Hepatocyte (in vitro differentiated cells): ENCODE measurements at regions not wholly inside any gene's neighbourhood (a gene's known extent, or its start where the extent isn't known, plus 50 kb on each side); places are given as distances from the start of the nearest gene placed in this dataset.

Experiments
- DNase-seq: peaks from one replicate; pipeline ENCODE4 v3.0.0-alpha.2; 2016; ENCODE audit warnings: low spot score
- H2AFZ ChIP-seq: fragments of 200-600 bp; sonication (generic); 2 replicates; pipeline ENCODE4 v1.6.0; 2016; ENCODE audit warnings: antibody characterized with exemption, mild to moderate bottlenecking
- H3K27ac ChIP-seq: fragments of 200-600 bp; sonication (generic); 2 replicates; pipeline ENCODE4 v1.5.1; 2016; ENCODE audit warnings: mild to moderate bottlenecking
- H3K27me3 ChIP-seq: fragments of 200-600 bp; sonication (generic); 2 replicates; pipeline ENCODE4 v1.6.1; 2016
- H3K36me3 ChIP-seq: fragments of 200-600 bp; sonication (generic); replicated peaks from 2 replicates; pipeline ENCODE4 v1.5.1; 2016; ENCODE audit warnings: low read depth; ENCODE audit not compliant: insufficient read depth
- H3K4me1 ChIP-seq: fragments of 200-600 bp; sonication (generic); 2 replicates; pipeline ENCODE4 v1.5.1; 2016; ENCODE audit warnings: mild to moderate bottlenecking, moderate library complexity; ENCODE audit not compliant: insufficient read depth
- H3K4me2 ChIP-seq: fragments of 200-600 bp; sonication (generic); 2 replicates; pipeline ENCODE4 v1.6.0; 2016
- H3K4me3 ChIP-seq: fragments of 200-600 bp; sonication (generic); 2 replicates; pipeline ENCODE4 v1.5.1; 2016; ENCODE audit warnings: mild to moderate bottlenecking
- H3K79me2 ChIP-seq: fragments of 200-600 bp; sonication (generic); 2 replicates; pipeline ENCODE4 v1.6.0; 2017; ENCODE audit warnings: mild to moderate bottlenecking
- H3K9me2 ChIP-seq: fragments of 200-600 bp; sonication (generic); replicated peaks from 2 replicates; pipeline ENCODE4 v1.6.0; 2017; ENCODE audit warnings: mild to moderate bottlenecking; ENCODE audit not compliant: insufficient read depth
- H3K9me3 ChIP-seq: fragments of 200-600 bp; sonication (generic); 2 replicates; pipeline ENCODE4 v1.5.1; 2016; ENCODE audit warnings: low read depth, mild to moderate bottlenecking
- H4K20me1 ChIP-seq: fragments of 200-600 bp; sonication (generic); 2 replicates; pipeline ENCODE4 v1.6.0; 2016; ENCODE audit warnings: mild to moderate bottlenecking; ENCODE audit not compliant: insufficient read depth, poor library complexity, severe bottlenecking
- EZH2 ChIP-seq: fragments of 200-600 bp; sonication (generic); IDR thresholded peaks from 2 replicates; pipeline ENCODE4 v1.6.1; 2016; ENCODE audit warnings: antibody characterized with exemption, mild to moderate bottlenecking, borderline replicate concordance
- EZH2phosphoT487 ChIP-seq: fragments of 200-600 bp; sonication (generic); IDR thresholded peaks from one replicate; pipeline ENCODE4 v1.6.1; 2018; ENCODE audit warnings: antibody characterized with exemption, mild to moderate bottlenecking, low read depth, moderate library complexity; ENCODE audit not compliant: unreplicated experiment, severe bottlenecking
- WGBS: methylation state at CpG from one replicate; pipeline ENCODE4 v1.1.6; 2016; ENCODE audit warnings: low lambda C conversion rate; ENCODE audit errors: missing lambda C conversion rate; 5-methylcytosine and 5-hydroxymethylcytosine counted together
- TF ChIP-seq, protein P1 (sequence below): fragments of 200-600 bp; sonication (generic); IDR thresholded peaks from 2 replicates; pipeline ENCODE4 v1.5.1; 2016; ENCODE audit warnings: antibody characterized with exemption, mild to moderate bottlenecking; ENCODE audit not compliant: poor library complexity

DNA sequence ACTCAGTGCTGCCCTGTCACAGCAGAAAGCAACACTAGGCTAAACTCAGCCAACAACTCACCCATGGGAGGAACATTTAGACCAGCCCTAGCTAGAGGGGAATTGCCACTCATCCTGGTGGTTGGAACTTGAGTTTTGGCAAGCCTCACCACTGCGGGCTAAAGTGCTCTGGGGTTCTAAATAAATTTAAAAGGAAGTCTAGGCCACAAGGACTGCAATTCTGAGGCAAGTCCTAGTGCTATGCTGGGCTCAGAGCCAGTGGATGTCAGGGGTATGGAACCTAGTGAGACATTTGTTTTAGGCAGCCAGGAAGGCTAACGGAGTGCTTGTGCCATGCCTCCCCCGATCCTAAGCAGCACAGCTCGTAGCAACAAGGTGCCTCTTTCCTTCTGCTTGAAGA lies 78.0 kb downstream of the RGS13 start:
- Histone ChIP-seq H4K20me1 (no peaks in the 10 kb centered on the region), H3K4me3 (no peak overlapping the region), H3K9me2 (no peaks in the 10 kb centered on the region), H3K9me3 (no peaks in the 10 kb centered on the region), H3K4me1 (no peaks in the 10 kb centered on the region), H3K36me3 (no peaks in the 10 kb centered on the region), H3K27ac (no peak overlapping the region), H3K27me3 (no peaks in the 10 kb centered on the region), H2AFZ (no peak overlapping the region), H3K79me2 (no peaks in the 10 kb centered on the region), H3K4me2 (no peak overlapping the region)
- 96% methylated on average over 4 of the region's 4 CpGs for WGBS
- DNase-seq, result no peak
- TF ChIP-seq EZH2phosphoT487 (no peak), EZH2 (no peak)
- TF ChIP-seq, protein P1, sequence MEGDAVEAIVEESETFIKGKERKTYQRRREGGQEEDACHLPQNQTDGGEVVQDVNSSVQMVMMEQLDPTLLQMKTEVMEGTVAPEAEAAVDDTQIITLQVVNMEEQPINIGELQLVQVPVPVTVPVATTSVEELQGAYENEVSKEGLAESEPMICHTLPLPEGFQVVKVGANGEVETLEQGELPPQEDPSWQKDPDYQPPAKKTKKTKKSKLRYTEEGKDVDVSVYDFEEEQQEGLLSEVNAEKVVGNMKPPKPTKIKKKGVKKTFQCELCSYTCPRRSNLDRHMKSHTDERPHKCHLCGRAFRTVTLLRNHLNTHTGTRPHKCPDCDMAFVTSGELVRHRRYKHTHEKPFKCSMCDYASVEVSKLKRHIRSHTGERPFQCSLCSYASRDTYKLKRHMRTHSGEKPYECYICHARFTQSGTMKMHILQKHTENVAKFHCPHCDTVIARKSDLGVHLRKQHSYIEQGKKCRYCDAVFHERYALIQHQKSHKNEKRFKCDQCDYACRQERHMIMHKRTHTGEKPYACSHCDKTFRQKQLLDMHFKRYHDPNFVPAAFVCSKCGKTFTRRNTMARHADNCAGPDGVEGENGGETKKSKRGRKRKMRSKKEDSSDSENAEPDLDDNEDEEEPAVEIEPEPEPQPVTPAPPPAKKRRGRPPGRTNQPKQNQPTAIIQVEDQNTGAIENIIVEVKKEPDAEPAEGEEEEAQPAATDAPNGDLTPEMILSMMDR, result no peak

- Histone ChIP-seq H3K79me2 (no peaks in the 10 kb centered on the region), H4K20me1 (no peaks in the 10 kb centered on the region), H3K4me2 (no peak overlapping the region), H3K27me3 (no peaks in the 10 kb centered on the region), H2AFZ (no peak overlapping the region), H3K27ac (no peak overlapping the region), H3K9me2 (no peaks in the 10 kb centered on the region), H3K9me3 (no peaks in the 10 kb centered on the region), H3K4me1 (no peaks in the 10 kb centered on the region), H3K36me3 (no peaks in the 10 kb centered on the region), H3K4me3 (no peak overlapping the region)
- no peak for DNase-seq
- 93% methylated on average over 4 of the region's 4 CpGs for WGBS
- no peak for TF ChIP-seq EZH2phosphoT487
- TF ChIP-seq, protein P1, result no peak
- TF ChIP-seq EZH2, result no peak
These were observed 84.2 kb upstream of the RGS2 start for GRCh38 chr1:192724670-192725069.

- no peak overlapping the region for H2AFZ ChIP-seq
- DNase-seq, result no peak
- no peak overlapping the region for H3K4me3 ChIP-seq
- no peak overlapping the region for H3K27ac ChIP-seq
- no peaks in the 10 kb centered on the region for H3K9me2 ChIP-seq
- 92% methylated on average over 6 of the region's 6 CpGs for WGBS
- H4K20me1 ChIP-seq, result no peaks in the 10 kb centered on the region
- no peaks in the 10 kb centered on the region for H3K27me3 ChIP-seq
- H3K36me3 ChIP-seq, result no peaks in the 10 kb centered on the region
- H3K4me2 ChIP-seq, result no peak overlapping the region
- H3K9me3 ChIP-seq, result no peaks in the 10 kb centered on the region
- TF ChIP-seq EZH2, result no peak
- TF ChIP-seq EZH2phosphoT487, result no peak
- TF ChIP-seq, protein P1, result no peak
- no peaks in the 10 kb centered on the region for H3K79me2 ChIP-seq
- no peaks in the 10 kb centered on the region for H3K4me1 ChIP-seq
These were observed 81.9 kb upstream of the RGS2 start for GRCh38 chr1:192726820-192727504.
